ENCODE measurements at regions not wholly inside any gene's neighbourhood (a gene's known extent, or its start where the extent isn't known, plus 50 kb on each side); places are given as distances from the start of the nearest gene placed in this dataset.

DNA sequence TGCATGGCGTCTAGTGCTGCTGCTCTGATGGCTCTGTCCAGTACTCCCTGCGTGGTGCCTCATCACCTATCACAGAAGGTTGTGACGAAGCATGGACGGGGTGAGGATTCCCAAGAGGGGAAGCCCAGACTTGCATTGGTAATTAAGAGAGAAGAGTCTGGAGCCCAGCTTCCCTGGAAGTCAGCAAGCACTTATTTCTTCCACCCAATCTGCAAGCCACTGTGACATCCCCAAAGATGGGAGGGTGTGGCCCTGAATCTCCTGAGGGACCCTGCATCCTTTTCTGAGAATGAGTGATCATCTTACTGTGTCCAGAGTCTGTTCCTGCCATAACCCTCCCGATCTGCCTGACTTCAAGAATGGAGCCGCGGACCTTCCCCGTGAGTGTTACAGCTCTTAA is 166.7 kb downstream of the PTPN20 start:
- ATAC-seq (ENCODE audit: insufficient read depth, low FRiP score) (no peak), DNase-seq (no peak)
- H3K9me3 ChIP-seq (ENCODE audit: control insufficient read depth in 4 of 4, insufficient read depth in 3 of 4, low read length in 3 of 4) = peaks cover 0 to 2% (median under 1%) of the 10 kb centered on the region in 4 donors
- H3K9ac ChIP-seq (ENCODE audit: insufficient read depth in 1 of 2, low read length in 2 of 2) = no peak overlapping the region
- H3K27ac ChIP-seq (ENCODE audit: low read depth in 1 of 2, low read length in 1 of 2) = no peak overlapping the region
- H3K4me3 ChIP-seq = no peak overlapping the region
- 88 to 90% methylated on average over 8 of the region's 8 CpGs for WGBS, 2 donors
- TF ChIP-seq, protein P1, sequence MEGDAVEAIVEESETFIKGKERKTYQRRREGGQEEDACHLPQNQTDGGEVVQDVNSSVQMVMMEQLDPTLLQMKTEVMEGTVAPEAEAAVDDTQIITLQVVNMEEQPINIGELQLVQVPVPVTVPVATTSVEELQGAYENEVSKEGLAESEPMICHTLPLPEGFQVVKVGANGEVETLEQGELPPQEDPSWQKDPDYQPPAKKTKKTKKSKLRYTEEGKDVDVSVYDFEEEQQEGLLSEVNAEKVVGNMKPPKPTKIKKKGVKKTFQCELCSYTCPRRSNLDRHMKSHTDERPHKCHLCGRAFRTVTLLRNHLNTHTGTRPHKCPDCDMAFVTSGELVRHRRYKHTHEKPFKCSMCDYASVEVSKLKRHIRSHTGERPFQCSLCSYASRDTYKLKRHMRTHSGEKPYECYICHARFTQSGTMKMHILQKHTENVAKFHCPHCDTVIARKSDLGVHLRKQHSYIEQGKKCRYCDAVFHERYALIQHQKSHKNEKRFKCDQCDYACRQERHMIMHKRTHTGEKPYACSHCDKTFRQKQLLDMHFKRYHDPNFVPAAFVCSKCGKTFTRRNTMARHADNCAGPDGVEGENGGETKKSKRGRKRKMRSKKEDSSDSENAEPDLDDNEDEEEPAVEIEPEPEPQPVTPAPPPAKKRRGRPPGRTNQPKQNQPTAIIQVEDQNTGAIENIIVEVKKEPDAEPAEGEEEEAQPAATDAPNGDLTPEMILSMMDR (IDR thresholded peaks at IDR 0.05; ENCODE audit: control extremely low read depth, extremely low read depth) = no peak
- peaks cover 0 to 53% (median 0%) of the 10 kb centered on the region in 5 donors for H3K4me1 ChIP-seq (ENCODE audit: control insufficient read depth in 5 of 5, insufficient read depth in 5 of 5, low read length in 5 of 5)
- H3K36me3 ChIP-seq (ENCODE audit: control insufficient read depth in 4 of 4, insufficient read depth in 4 of 4, low read length in 4 of 4) = no peaks in the 10 kb centered on the region
- no peaks in the 10 kb centered on the region for H3K27me3 ChIP-seq (ENCODE audit: control insufficient read depth in 3 of 3, insufficient read depth in 3 of 3, low read length in 2 of 3)

DNA sequence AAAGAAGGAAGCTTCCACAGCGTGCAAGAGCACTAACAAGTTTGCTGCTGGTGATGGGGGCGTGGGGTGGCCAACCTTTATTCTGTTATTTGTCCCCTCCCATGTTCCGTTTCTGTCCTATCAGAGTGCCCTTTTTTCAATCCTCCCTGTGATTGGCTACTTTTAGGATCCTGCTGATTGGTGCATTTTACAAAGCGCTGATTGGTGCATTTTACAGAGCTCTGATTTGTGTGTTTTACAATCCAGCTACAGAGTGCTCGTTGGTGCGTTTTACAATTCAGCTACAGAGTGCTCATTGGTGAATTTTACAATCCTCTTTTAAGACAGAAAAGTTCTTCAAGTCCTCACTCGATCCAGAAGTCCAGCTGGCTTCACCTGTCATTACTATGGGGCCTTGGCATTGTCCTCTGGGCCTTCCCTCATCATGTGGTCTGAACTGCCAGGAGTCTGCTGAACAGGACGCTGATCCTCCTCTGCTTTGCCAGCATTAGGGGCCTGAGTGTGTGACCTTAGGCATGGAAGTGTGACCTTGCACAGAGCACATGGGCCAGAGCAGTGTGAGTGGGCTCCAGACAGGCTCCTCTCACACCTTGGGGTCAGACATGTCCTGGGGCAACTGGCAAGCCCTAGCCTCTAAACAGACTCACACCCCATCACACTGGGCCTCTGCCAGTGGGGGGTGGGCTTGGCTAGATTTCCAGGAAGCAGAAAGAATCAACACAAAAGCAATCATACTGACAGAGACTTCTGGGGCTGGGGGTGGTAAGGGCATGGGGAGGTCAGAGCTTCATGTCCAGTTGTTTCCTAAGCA is 167.4 kb downstream of the PTPN20 start:
- no peak for ATAC-seq (ENCODE audit: insufficient read depth, low FRiP score)
- 84 to 90% methylated on average over 8 of the region's 8 CpGs for WGBS, 2 donors
- H3K36me3 ChIP-seq (ENCODE audit: control insufficient read depth in 4 of 4, insufficient read depth in 4 of 4, low read length in 4 of 4) = no peaks in the 10 kb centered on the region

DNA sequence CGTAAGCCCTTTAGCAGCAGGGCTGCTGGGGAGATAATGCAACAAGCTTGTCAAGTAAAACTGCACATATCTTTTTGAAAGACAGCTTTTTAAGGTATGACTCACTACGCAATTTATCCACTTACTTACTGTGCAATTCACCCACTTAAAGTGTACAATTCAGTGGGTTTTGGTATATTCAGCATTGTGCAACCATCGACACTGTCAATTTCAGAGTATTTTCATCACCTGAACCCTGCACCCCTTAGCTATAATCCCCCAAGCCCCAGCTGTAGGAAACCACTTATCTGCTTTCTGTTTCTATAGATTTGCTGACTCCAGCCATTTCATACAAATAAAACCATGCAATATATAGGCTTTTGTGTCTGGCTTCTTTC is 168.0 kb downstream of the PTPN20 start:
- no peak overlapping the region for H3K4me3 ChIP-seq
- TF ChIP-seq, protein P1 (IDR thresholded peaks at IDR 0.05; ENCODE audit: control extremely low read depth, extremely low read depth) = no peak
- H3K36me3 ChIP-seq (ENCODE audit: control insufficient read depth in 4 of 4, insufficient read depth in 4 of 4, low read length in 4 of 4) = no peaks in the 10 kb centered on the region
- no peaks in the 10 kb centered on the region for H3K27me3 ChIP-seq (ENCODE audit: control insufficient read depth in 3 of 3, insufficient read depth in 3 of 3, low read length in 2 of 3)
- ATAC-seq (ENCODE audit: insufficient read depth, low FRiP score) (no peak), DNase-seq (no peak)
- H3K27ac ChIP-seq (ENCODE audit: low read depth in 1 of 2, low read length in 1 of 2) = no peak overlapping the region
- 59 to 75% methylated on average over 3 of the region's 3 CpGs for WGBS, 2 donors
- no peak overlapping the region for H3K9ac ChIP-seq (ENCODE audit: insufficient read depth in 1 of 2, low read length in 2 of 2)
- H3K9me3 ChIP-seq (ENCODE audit: control insufficient read depth in 4 of 4, insufficient read depth in 3 of 4, low read length in 3 of 4) = peaks cover 0 to 2% (median under 1%) of the 10 kb centered on the region in 4 donors
- peaks cover 0 to 53% (median 0%) of the 10 kb centered on the region in 5 donors for H3K4me1 ChIP-seq (ENCODE audit: control insufficient read depth in 5 of 5, insufficient read depth in 5 of 5, low read length in 5 of 5)

More for the DNA sequence above, 167.4 kb downstream of the PTPN20 start:
- Histone ChIP-seq H3K4me1 (ENCODE audit: control insufficient read depth in 5 of 5, insufficient read depth in 5 of 5, low read length in 5 of 5) (peaks cover 0 to 53% (median 0%) of the 10 kb centered on the region in 5 donors), H3K27me3 (ENCODE audit: control insufficient read depth in 3 of 3, insufficient read depth in 3 of 3, low read length in 2 of 3) (no peaks in the 10 kb centered on the region), H3K9me3 (ENCODE audit: control insufficient read depth in 4 of 4, insufficient read depth in 3 of 4, low read length in 3 of 4) (peaks cover 0 to 2% (median under 1%) of the 10 kb centered on the region in 4 donors), H3K27ac (ENCODE audit: low read depth in 1 of 2, low read length in 1 of 2) (peak overlapping the region in 1 of 2 donors; percentile 47), H3K4me3 (no peak overlapping the region), H3K9ac (ENCODE audit: insufficient read depth in 1 of 2, low read length in 2 of 2) (no peak overlapping the region)
- TF ChIP-seq, protein P1 (IDR thresholded peaks at IDR 0.05; ENCODE audit: control extremely low read depth, extremely low read depth) = no peak
- peak; percentile 97 to 99 (median 99) for DNase-seq
